ES-I3 (cell line): ENCODE measurements at regions not wholly inside any gene's neighbourhood (a gene's known extent, or its start where the extent isn't known, plus 50 kb on each side); places are given as distances from the start of the nearest gene placed in this dataset.
"Not testable (repeated sequence)": the region's sequence is repeated elsewhere in the genome, so short reads cannot be mapped to it uniquely, and the experiment has no call there.

Source experiments
- H3K36me3 ChIP-seq: 2 replicates; pipeline ENCODE4 v1.6.1; 2013; ENCODE audit warnings: mild to moderate bottlenecking, low read length, control low read depth, moderate library complexity; ENCODE audit not compliant: insufficient read depth
- H3K4me1 ChIP-seq: 2 replicates; pipeline ENCODE4 v1.6.1; 2013; ENCODE audit warnings: mild to moderate bottlenecking, control low read depth, low read length; ENCODE audit not compliant: insufficient read depth
- H3K9ac ChIP-seq: 2 replicates; pipeline ENCODE4 v1.6.1; 2013; ENCODE audit warnings: low read depth, mild to moderate bottlenecking, low read length, moderate library complexity
- H3K9me3 ChIP-seq: 2 replicates; pipeline ENCODE4 v1.6.1; 2013; ENCODE audit warnings: mild to moderate bottlenecking, low read length, moderate library complexity; ENCODE audit not compliant: control insufficient read depth, insufficient read depth

DNA sequence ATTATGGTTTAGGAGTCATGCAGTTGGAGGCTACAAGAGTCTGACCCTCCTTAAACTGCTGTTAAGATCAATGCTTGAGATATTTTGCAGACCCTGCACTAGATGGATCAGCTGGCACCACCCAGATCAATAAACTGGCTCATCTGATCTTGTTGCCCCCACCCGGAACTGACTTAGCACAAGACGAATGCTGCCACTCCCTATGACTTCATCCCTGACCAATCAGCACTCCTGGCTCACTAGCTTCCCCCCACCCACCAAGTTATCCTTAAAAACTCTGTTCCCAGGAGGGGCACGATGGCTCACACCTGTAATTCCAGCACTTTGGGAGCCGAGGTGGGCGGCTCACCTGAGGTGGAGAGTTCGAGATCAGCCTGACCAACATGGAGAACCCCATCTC lies 594.0 kb downstream of the NTRK3 start:
- H3K36me3 ChIP-seq = no peaks in the 10 kb centered on the region
- no peaks in the 10 kb centered on the region for H3K4me1 ChIP-seq
- H3K9ac ChIP-seq = no peak overlapping the region
- peaks cover 4% of the 10 kb centered on the region; the same call in 1 of the 2 replicates for H3K9me3 ChIP-seq

GRCh38 chr15:87661454-87662355 lies 594.8 kb downstream of the NTRK3 start:
- no peak overlapping the region for H3K9ac ChIP-seq
- H3K36me3 ChIP-seq = no peaks in the 10 kb centered on the region
- no peaks in the 10 kb centered on the region for H3K4me1 ChIP-seq
- H3K9me3 ChIP-seq = no peaks in the 10 kb centered on the region

DNA sequence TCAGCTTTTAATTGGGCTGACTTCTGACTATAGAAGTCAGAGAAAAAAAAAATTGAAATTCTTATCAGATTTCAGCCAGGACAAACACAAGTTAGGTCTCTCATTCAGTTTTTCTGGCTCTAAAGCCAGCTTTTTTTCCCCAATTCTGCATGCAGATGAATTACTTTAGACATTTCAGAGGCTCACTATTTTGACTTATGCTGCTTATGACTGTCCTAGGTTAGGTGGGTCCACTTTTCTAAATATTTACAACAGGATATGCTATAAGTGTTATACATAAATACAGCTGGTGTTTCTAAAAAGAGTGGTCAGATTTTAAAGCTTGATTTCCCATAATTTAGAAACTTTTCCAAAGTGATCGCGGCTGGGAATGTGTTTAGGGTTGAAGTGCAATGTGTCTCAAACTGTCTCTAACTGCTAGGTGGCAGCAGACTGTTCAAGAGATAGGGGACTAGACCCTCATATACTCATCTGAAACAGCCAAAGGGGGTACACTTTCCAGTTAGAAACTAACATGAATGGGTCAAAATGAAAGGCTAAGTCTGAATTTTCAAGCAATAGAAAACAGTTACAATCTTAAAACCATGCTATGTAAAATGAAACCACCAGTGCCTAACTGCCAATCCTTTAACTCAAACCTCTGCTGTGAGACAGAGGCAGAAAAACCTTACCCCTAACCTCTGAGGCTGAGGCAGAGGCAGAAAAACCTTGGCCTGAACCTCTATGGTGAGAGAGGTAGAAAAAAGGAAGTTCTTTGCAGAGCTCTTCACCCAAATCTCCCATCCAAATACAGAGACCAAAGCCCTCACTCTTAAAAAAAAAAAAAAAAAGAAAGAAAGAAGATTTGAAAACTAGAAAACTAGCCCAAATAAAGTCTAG lies 596.0 kb downstream of the NTRK3 start:
- Histone ChIP-seq H3K9ac (no peak overlapping the region), H3K9me3 (no peaks in the 10 kb centered on the region), H3K36me3 (no peaks in the 10 kb centered on the region), H3K4me1 (no peaks in the 10 kb centered on the region)

GRCh38 chr15:87656372-87656771 lies 600.2 kb downstream of the NTRK3 start:
- Histone ChIP-seq H3K9me3 (no peaks in the 10 kb centered on the region), H3K4me1 (no peaks in the 10 kb centered on the region), H3K36me3 (no peaks in the 10 kb centered on the region), H3K9ac (no peak overlapping the region)

- no peaks in the 10 kb centered on the region for H3K36me3 ChIP-seq
Measured at GRCh38 chr15:87653646-87654045, 602.9 kb downstream of the NTRK3 start.

GRCh38 chr15:87649175-87649574 lies 607.4 kb downstream of the NTRK3 start:
- Histone ChIP-seq H3K36me3 (no peaks in the 10 kb centered on the region), H3K9me3 (no peaks in the 10 kb centered on the region), H3K9ac (no peak overlapping the region), H3K4me1 (no peaks in the 10 kb centered on the region)

More at GRCh38 chr15:87653646-87654045, 602.9 kb downstream of the NTRK3 start:
- Histone ChIP-seq H3K4me1 (no peaks in the 10 kb centered on the region), H3K9ac (no peak overlapping the region), H3K9me3 (no peaks in the 10 kb centered on the region)

GRCh38 chr15:87648278-87648677 lies 608.3 kb downstream of the NTRK3 start:
- Histone ChIP-seq H3K9me3 (no peaks in the 10 kb centered on the region), H3K4me1 (no peaks in the 10 kb centered on the region), H3K36me3 (no peaks in the 10 kb centered on the region), H3K9ac (no peak overlapping the region)

DNA sequence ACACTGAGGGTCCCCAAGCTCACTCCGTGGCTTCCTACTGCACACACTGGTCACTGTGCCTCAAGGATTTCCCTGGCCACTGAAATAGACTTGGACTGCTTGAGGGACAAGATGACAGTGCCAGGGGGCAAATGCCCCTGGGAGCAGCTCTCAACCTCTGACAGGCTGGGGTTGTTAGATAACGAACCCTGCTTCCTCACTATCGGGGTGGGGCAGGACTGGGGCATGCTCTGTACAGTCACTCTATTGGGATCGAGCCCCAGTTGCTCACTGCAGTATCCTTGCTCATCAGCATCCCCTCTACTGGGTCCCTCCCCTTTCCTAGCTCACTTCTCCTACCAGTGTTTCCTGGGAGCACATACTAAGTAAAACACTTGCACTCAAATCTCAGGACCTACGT lies 610.8 kb downstream of the NTRK3 start:
- H3K4me1 ChIP-seq = no peaks in the 10 kb centered on the region
- H3K9ac ChIP-seq = no peak overlapping the region
- no peaks in the 10 kb centered on the region for H3K36me3 ChIP-seq
- no peaks in the 10 kb centered on the region for H3K9me3 ChIP-seq

GRCh38 chr15:87642997-87643396 lies 613.5 kb downstream of the NTRK3 start:
- H3K4me1 ChIP-seq, H3K9ac ChIP-seq, H3K36me3 ChIP-seq, H3K9me3 ChIP-seq: not testable (repeated sequence)

GRCh38 chr15:87639305-87640011 lies 617.1 kb downstream of the NTRK3 start:
- H3K36me3 ChIP-seq = no peaks in the 10 kb centered on the region
- no peaks in the 10 kb centered on the region for H3K9me3 ChIP-seq
- H3K4me1 ChIP-seq = peaks cover 7% of the 10 kb centered on the region; the same call in 1 of the 2 replicates
- no peak overlapping the region for H3K9ac ChIP-seq

- Histone ChIP-seq H3K9ac (no peak overlapping the region), H3K36me3 (no peaks in the 10 kb centered on the region), H3K9me3 (no peaks in the 10 kb centered on the region), H3K4me1 (peaks cover 7% of the 10 kb centered on the region; the same call in 1 of the 2 replicates)
Measured at GRCh38 chr15:87638554-87639083, 617.9 kb downstream of the NTRK3 start.

- Histone ChIP-seq H3K9me3 (no peaks in the 10 kb centered on the region), H3K4me1 (peaks cover 7% of the 10 kb centered on the region; the same call in 1 of the 2 replicates), H3K9ac (no peak overlapping the region), H3K36me3 (no peaks in the 10 kb centered on the region)
Measured at GRCh38 chr15:87634361-87634760, 622.2 kb downstream of the NTRK3 start.

- Histone ChIP-seq H3K9ac (no peak overlapping the region), H3K36me3 (no peaks in the 10 kb centered on the region), H3K4me1 (0 out of 2 replicates have a peak, but pooled peaks cover under 1% of the 10 kb centered on the region), H3K9me3 (no peaks in the 10 kb centered on the region)
Measured at GRCh38 chr15:87633525-87633924, 623.0 kb downstream of the NTRK3 start.

GRCh38 chr15:87632364-87632763 lies 624.2 kb downstream of the NTRK3 start:
- Histone ChIP-seq H3K9ac (no peak overlapping the region), H3K9me3 (no peaks in the 10 kb centered on the region), H3K36me3 (no peaks in the 10 kb centered on the region; the same call in 1 of the 2 replicates), H3K4me1 (no peaks in the 10 kb centered on the region)
